NCI-H128 (cell line): ENCODE measurements at regions not wholly inside any gene's neighbourhood (a gene's known extent, or its start where the extent isn't known, plus 50 kb on each side); places are given as distances from the start of the nearest gene placed in this dataset.
A peak's percentile ranks its signal among the peaks of the same experiment; 100 is the strongest.

Experiments used
- DNase-seq: peaks from one replicate; lab custom pipeline; 2025; ENCODE audit not compliant: unreplicated experiment; lab: John Stamatoyannopoulos, UW

DNA sequence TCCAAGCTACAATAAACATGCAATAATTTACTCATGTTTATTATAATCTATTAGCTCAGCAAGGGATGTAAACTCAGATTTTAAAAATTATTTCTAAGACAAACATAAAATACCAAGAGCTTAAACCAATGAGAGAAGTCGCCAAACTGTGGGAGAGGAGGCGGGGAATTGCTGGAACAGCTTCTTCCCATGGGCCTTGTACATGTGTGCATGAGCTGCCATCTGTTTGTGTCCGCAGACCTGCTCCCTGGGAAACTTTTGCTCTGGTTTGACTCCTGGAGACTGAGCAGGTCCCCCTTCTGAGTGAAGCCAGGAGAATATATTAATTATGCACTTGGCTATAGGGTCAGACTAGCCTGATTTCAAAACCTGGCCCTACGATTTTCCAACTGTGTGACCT lies 655.9 kb upstream of the SOX11 start:
- DNase-seq: no peak

DNA sequence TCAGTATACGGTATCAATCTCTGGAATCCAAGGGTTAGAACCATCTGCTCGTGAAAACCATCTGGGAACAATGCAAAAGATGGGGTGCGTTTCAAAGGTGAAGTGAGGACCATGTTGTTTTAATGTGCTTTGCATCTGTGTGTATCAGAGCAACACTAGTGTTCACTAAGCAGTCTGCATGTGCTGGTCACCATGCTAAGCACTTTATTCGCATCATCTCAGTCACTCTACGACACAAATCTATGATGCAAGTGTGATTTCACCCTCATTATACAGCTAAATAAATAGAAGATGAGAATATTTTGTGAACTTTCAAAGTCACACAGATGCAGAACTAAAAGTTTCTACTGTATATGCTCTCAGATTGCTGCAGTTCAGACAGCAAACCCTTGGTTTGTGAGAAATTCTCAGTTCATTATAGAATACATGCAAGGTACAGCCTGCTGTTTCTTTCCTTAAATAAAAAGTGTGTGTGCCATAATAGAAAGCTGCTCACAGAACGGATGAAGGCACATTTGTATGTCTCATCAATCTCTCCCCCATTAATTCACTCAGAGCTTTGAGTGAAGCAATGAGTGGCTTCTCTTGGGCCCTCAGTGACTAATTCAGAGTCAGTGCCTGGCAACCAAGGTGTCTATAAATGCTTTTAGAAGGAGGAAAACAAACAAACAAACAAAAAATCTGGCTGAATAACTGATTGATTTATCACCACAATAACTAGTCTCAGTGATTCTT lies 652.8 kb upstream of the SOX11 start:
- DNase-seq: no peak

- DNase-seq: no peak
These were observed 651.6 kb upstream of the SOX11 start for GRCh38 chr2:5040571-5040970.

DNA sequence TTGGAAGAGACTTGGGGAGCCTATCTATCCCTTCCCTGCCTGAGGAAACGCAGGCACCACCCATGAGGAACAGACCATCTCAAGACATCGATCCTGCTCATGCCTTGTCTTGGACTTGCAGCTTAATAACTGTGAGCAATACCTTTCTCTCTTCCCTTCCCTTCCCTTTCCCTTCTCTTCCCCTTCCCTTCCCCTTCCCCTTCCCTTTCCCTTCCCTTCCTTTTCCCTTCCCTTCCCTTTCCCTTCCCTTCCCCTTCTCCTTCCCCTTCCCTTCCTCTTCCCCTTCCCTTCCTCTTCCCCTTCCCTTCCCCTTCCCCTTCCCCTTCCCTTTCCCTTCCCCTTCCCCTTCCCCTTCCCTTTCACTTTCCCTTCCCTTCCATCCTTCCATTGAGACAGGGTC lies 650.7 kb upstream of the SOX11 start:
- no peak for DNase-seq

DNA sequence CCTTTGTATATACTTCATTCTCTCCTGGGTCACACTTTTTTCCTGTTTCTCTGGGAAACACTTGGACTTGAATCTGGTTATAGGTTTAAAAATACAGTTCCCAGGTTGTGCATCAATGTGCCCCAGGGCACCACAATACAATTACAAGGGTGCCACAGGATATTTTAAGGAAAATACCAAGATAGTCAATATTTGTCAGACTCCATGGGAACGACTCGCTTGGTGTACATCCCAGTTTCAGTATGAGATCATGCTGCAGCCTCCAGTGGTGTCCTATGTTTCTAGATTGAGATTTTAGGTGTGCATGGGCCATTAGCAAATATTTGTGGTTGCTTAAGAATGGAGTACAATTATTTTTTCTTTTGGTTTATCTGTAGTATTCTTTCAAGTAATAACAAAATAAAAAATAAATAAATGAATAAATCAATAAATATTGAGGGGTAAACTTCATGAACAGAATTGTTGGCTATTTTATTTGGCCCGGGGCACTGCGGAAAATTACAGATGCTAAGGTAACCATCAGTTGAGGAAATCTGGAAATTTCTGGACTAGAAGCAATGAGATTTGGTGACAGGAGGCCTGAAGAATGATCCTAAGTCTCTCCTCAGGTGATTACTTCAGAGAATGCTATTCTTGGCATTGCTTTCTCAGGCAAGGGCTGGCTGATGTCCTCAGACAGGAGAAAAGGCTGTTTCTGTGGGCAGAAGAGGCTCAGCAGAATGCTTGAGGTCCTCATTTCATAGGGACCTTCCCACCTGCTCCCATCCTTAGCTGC lies 649.3 kb upstream of the SOX11 start:
- DNase-seq: no peak

DNA sequence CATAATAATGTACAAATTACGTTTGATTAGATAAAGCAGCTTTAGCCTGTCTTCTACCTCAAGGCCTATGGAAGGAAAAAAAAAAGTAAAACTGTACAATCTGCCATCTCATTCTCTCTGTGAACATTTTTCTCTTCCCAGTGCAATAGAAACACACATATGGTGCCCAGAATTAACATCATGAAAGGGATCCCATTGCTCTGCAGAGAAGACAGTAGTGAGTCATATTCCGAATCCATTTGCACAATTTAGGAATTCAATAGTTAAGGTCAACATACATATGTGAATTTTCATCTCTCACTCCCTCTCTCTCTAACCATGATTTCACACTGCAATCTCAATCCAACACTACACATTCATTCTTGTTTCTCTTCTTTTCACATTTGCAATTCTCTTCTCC lies 640.9 kb upstream of the SOX11 start:
- DNase-seq: no peak

DNA sequence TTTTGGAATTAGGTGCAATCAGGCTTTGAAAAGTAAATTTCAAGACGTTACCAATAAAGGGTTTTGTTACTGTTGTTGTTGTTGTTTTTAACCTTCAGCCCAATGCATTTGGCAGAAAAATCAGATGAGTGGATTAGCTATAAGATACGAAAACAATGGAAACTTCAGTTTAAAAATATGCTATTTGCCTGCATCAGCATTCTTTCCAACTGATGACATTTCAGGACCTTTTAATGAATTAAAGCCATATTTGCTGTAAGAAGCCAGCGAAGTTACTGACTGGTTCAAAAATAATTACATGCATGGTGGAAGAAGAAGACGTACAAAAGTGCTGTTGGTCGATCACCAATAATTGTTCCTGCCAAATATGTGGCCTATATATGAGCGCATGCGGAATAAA lies 639.3 kb upstream of the SOX11 start:
- DNase-seq: no peak

DNA sequence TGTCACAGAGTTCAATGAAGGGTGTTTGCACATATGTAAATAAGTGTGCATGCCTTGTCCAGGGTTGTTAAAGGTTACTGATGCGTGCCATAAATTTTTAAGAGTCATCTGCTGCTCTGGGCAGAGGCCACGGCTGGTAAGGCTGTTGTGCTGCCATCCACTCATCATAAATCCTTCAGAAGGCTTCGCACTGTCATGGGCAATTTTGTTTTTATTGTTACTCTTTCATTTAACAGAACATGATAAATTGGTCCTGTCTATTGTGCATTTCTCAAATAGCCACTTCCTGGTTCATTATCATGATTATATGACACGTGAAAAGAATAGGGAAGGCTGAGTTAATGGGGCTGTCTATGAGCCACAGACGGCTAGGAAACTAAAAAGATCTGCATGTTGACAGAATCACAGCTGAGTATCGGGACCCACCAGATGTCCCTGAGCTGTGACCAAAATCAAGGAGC lies 634.3 kb upstream of the SOX11 start:
- DNase-seq: peak; percentile 79

DNA sequence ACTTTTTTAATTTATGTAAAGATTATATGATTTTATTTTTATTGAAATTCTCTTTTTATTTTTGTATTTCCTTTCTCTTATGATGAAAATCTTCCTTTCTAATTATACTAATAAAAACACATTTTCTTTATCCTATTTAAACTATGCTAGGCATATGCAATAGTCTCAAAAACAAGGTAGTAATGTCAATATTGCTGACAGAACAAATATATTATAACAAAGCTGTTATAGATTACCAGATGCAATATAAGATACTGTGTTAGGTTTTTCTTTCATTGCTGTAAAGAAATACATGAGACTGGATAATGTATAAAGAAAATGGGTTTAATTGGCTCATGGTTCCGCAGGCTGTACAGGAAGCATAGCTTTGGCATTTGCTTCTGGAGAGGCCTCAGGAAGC lies 631.2 kb upstream of the SOX11 start:
- DNase-seq: no peak

GRCh38 chr2:5064687-5065086 lies 627.5 kb upstream of the SOX11 start:
- DNase-seq: no peak

DNA sequence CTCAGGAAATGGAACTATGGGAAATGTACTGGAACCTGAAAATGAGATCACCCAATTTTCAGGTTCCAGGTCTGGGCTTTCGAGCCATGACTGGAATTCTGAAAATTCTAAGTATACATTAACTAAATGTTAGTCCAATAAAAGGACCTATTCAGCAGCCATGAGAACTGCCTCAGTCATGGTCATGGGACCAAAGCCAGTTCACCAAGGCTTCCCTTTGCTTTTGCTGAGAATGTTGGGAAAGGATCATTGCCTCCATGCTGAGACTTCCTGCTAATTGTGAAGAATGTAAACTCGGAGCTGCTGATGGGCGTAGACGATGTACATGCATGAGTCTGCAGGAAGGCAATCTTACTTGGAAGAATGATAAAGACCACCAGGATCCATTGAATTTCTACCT lies 624.4 kb upstream of the SOX11 start:
- DNase-seq: no peak

DNA sequence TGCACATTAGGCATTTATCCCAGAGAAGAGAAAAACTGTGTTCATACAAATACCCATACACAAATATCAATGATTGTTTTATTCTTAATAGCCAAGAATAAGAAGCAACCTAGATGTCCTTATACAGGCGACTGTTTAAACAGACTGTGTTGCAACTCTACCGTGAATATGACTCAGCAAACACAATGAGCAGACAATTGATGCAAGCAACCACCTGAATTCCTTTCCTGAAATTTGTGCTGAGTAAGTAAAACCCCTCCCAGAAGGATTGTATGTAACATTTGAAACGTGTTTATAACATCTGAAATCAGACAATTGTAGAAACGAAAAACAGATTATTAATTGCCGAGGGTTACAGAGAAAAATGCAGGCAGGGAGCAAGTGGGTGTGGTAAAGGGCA lies 621.9 kb upstream of the SOX11 start:
- no peak for DNase-seq

DNA sequence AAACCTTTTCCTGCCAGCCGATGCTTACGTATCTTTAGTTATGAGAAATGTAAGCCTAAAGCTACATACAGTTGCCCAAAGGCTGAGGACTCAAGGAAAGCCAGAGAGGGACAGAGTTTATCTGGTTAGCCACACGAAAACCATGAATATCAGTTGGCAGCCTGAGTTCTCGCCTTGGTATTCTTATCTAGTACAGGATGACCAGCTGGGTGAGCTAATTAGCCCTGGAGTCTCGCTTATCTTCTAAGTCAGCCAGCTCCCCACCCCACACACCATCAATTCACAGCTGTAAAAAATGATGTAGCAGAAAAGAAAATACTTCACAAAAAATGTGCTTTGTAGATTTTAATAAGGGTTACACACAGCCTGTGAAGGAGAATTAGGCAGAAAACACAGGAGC lies 617.5 kb upstream of the SOX11 start:
- no peak for DNase-seq

- no peak for DNase-seq
These were observed 615.6 kb upstream of the SOX11 start for GRCh38 chr2:5076599-5076998.

- no peak for DNase-seq
These were observed 614.6 kb upstream of the SOX11 start for GRCh38 chr2:5077479-5078089.

GRCh38 chr2:5083402-5083801 lies 608.8 kb upstream of the SOX11 start:
- no peak for DNase-seq

DNA sequence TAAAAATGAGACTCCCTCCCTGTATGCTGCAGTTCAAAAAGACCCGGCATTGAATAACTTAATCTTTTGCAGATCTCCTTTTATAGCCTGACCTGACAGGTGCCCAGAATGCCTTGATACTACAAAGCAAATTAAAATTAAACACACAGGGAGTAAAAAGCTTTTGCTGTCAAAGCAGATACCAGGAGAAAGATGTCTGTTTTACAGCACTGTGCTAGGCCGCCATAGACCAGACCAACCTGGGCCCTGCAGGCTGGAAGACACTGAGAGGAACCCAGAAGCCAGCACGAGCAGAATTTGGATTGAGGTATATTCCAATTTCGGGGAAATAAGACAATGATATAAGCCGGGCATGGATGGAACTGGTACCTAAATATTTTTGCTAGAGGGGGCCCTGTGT lies 602.8 kb upstream of the SOX11 start:
- DNase-seq: no peak

GRCh38 chr2:5093056-5093455 lies 599.1 kb upstream of the SOX11 start:
- DNase-seq: no peak

DNA sequence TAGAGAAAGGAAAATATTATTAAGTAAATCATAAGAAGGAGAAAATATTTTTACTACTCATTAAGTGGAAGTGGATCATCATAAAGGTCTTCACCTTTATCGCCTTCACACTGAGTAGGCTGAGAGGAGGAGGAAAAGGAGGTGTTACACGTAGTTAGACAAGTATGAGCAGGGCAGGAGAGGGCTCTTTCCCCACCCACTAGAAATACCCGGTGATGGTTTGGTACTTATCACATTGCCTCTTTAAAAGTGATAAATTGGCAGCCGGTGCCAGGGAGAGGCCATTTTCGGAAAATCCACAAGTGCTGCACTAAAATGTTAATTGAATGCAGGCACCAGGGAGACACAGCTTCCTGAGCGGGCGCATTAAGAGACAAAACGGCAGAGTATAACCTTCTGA lies 598.7 kb upstream of the SOX11 start:
- DNase-seq: no peak

DNA sequence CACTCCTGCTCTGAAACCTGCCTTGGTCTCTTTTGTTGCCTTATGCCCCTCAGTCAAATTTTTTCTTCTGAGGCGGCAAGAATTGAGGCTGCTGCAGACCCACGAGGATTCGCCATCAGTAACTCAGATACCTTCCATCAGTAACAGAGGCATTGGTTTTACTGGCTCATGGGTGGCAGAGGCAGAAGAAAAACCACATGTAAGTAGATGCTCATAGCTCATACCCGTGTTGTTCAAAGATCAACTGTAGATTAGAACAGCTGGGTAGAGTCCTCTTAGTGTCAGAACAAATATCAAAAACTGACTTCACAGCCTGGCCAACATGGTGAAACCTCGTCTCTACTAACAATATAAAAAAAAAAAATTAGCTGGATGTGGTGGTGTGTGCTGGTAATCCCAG lies 598.0 kb upstream of the SOX11 start:
- no peak for DNase-seq

DNA sequence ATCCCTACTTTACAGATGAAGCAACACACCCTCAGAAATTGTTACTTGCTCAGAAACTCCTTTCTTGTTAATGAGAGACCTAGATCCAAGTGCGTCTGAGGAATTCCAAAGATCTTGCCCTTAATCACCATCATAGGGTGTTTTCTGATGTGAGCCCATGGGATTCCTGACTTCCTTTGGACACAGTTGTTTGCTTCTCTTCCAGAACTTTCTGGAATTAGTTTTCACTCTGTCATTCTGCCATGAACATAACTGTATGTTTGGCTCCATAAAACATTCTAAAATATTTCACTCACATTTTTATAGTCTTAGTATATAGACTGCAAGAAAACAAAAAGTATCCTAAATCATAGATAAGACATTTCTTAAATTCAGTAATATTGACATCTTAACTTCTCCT lies 593.9 kb upstream of the SOX11 start:
- no peak for DNase-seq

- no peak for DNase-seq
These were observed 589.4 kb upstream of the SOX11 start for GRCh38 chr2:5102823-5103222.
